ENCODE measurements at regions not wholly inside any gene's neighbourhood (a gene's known extent, or its start where the extent isn't known, plus 50 kb on each side); places are given as distances from the start of the nearest gene placed in this dataset.

DNA sequence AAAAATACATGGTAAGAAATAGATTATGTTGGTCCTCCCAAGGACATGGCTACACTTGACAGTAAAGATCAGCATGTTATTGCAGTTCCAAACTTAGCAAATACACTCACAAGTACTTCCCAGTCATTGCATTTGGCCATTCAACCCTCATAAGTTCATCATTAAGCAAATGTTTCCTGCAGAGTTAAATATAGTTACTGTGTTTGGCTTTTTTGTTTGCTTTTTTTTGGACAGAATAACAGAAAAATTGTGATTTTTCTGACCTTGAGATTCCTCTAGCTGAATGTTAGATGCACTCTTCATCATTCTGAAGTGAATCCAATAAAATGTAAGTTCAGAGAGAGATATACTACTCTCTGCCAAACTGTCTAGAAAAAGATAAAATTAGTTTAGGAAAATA is 295.3 kb downstream of the GPD2 start:
- Histone ChIP-seq H3F3A (ENCODE audit: control insufficient read depth, insufficient read depth) (no peaks in the 10 kb centered on the region), H3K27me3 (ENCODE audit: control insufficient read depth, low read length) (no peaks in the 10 kb centered on the region), H3K9me2 (replicated peaks; ENCODE audit: control insufficient read depth, low read length) (no peaks in the 10 kb centered on the region), H3K36me3 (ENCODE audit: control insufficient read depth, low read length) (no peaks in the 10 kb centered on the region), H3K79me2 (ENCODE audit: control insufficient read depth, low read length) (no peaks in the 10 kb centered on the region), H3K4me2 (ENCODE audit: low read length) (no peak overlapping the region), H3K27ac (ENCODE audit: low read depth, low read length) (no peak overlapping the region), H3K4me1 (ENCODE audit: control insufficient read depth, low read length) (no peaks in the 10 kb centered on the region), H4K20me1 (ENCODE audit: control insufficient read depth, insufficient read depth, low read depth, low read length) (no peaks in the 10 kb centered on the region), H3K4me3 (ENCODE audit: low read length) (no peak overlapping the region), H3K9me3 (ENCODE audit: control insufficient read depth, insufficient read depth, low read length) (no peaks in the 10 kb centered on the region)
- TF ChIP-seq, protein P1, sequence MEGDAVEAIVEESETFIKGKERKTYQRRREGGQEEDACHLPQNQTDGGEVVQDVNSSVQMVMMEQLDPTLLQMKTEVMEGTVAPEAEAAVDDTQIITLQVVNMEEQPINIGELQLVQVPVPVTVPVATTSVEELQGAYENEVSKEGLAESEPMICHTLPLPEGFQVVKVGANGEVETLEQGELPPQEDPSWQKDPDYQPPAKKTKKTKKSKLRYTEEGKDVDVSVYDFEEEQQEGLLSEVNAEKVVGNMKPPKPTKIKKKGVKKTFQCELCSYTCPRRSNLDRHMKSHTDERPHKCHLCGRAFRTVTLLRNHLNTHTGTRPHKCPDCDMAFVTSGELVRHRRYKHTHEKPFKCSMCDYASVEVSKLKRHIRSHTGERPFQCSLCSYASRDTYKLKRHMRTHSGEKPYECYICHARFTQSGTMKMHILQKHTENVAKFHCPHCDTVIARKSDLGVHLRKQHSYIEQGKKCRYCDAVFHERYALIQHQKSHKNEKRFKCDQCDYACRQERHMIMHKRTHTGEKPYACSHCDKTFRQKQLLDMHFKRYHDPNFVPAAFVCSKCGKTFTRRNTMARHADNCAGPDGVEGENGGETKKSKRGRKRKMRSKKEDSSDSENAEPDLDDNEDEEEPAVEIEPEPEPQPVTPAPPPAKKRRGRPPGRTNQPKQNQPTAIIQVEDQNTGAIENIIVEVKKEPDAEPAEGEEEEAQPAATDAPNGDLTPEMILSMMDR (IDR thresholded peaks at IDR 0.05; ENCODE audit: low read depth, low read length, poor library complexity, severe bottlenecking), result no peak
- no peak for TF ChIP-seq EZH2phosphoT487 (IDR thresholded peaks at IDR 0.05; ENCODE audit: borderline replicate concordance, low read length)

DNA sequence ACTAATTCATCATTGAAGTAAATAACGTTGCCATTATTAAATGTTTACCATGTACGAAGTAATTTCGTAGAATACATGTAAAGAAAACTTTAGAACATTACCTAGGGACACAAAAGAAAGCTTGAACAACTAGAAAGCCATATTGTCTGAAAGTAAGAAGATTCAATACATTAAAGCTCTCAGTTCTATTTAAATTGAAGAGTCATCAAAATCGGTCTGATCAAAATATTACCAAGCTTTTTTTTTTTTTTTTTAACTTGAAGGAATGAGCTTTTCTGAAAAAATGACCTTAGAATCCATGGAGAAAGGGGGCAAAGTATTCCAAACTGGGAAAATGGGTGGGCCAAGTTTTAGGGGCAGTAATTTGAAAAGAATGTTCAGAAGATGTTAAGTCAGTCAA is 300.8 kb downstream of the GPD2 start:
- no peaks in the 10 kb centered on the region for H3K9me3 ChIP-seq (ENCODE audit: control insufficient read depth, insufficient read depth, low read length)
- H3K9me2 ChIP-seq (replicated peaks; ENCODE audit: control insufficient read depth, low read length), result no peaks in the 10 kb centered on the region
- no peak overlapping the region for H3K4me3 ChIP-seq (ENCODE audit: low read length)
- TF ChIP-seq EZH2phosphoT487 (IDR thresholded peaks at IDR 0.05; ENCODE audit: borderline replicate concordance, low read length), result no peak
- TF ChIP-seq, protein P1 (IDR thresholded peaks at IDR 0.05; ENCODE audit: low read depth, low read length, poor library complexity, severe bottlenecking), result no peak
- no peaks in the 10 kb centered on the region for H3K27me3 ChIP-seq (ENCODE audit: control insufficient read depth, low read length)
- H4K20me1 ChIP-seq (ENCODE audit: control insufficient read depth, insufficient read depth, low read depth, low read length), result no peaks in the 10 kb centered on the region
- H3K4me1 ChIP-seq (ENCODE audit: control insufficient read depth, low read length), result no peaks in the 10 kb centered on the region
- no peaks in the 10 kb centered on the region for H3F3A ChIP-seq (ENCODE audit: control insufficient read depth, insufficient read depth)
- no peak overlapping the region for H3K4me2 ChIP-seq (ENCODE audit: low read length)
- H3K27ac ChIP-seq (ENCODE audit: low read depth, low read length), result no peak overlapping the region
- no peaks in the 10 kb centered on the region for H3K79me2 ChIP-seq (ENCODE audit: control insufficient read depth, low read length)
- H3K36me3 ChIP-seq (ENCODE audit: control insufficient read depth, low read length), result no peaks in the 10 kb centered on the region

GRCh38 chr2:156739301-156739700 is 303.1 kb downstream of the GPD2 start:
- Histone ChIP-seq H3K27ac (ENCODE audit: low read depth, low read length) (no peak overlapping the region), H3K27me3 (ENCODE audit: control insufficient read depth, low read length) (no peaks in the 10 kb centered on the region), H4K20me1 (ENCODE audit: control insufficient read depth, insufficient read depth, low read depth, low read length) (no peaks in the 10 kb centered on the region), H3K9me3 (ENCODE audit: control insufficient read depth, insufficient read depth, low read length) (no peaks in the 10 kb centered on the region), H3K4me3 (ENCODE audit: low read length) (no peak overlapping the region), H3K4me1 (ENCODE audit: control insufficient read depth, low read length) (no peaks in the 10 kb centered on the region), H3K9me2 (replicated peaks; ENCODE audit: control insufficient read depth, low read length) (no peaks in the 10 kb centered on the region), H3K36me3 (ENCODE audit: control insufficient read depth, low read length) (no peaks in the 10 kb centered on the region), H3K4me2 (ENCODE audit: low read length) (no peak overlapping the region), H3F3A (ENCODE audit: control insufficient read depth, insufficient read depth) (no peaks in the 10 kb centered on the region), H3K79me2 (ENCODE audit: control insufficient read depth, low read length) (no peaks in the 10 kb centered on the region)
- TF ChIP-seq, protein P1 (IDR thresholded peaks at IDR 0.05; ENCODE audit: low read depth, low read length, poor library complexity, severe bottlenecking), result no peak
- no peak for TF ChIP-seq EZH2phosphoT487 (IDR thresholded peaks at IDR 0.05; ENCODE audit: borderline replicate concordance, low read length)

- no peaks in the 10 kb centered on the region for H3K9me3 ChIP-seq (ENCODE audit: control insufficient read depth, insufficient read depth, low read length)
- no peaks in the 10 kb centered on the region for H3K4me1 ChIP-seq (ENCODE audit: control insufficient read depth, low read length)
- no peak overlapping the region for H3K4me2 ChIP-seq (ENCODE audit: low read length)
- no peak overlapping the region for H3K4me3 ChIP-seq (ENCODE audit: low read length)
- no peaks in the 10 kb centered on the region for H3K9me2 ChIP-seq (replicated peaks; ENCODE audit: control insufficient read depth, low read length)
- H3K27ac ChIP-seq (ENCODE audit: low read depth, low read length), result no peak overlapping the region
- H3F3A ChIP-seq (ENCODE audit: control insufficient read depth, insufficient read depth), result no peaks in the 10 kb centered on the region
- H3K36me3 ChIP-seq (ENCODE audit: control insufficient read depth, low read length), result no peaks in the 10 kb centered on the region
- TF ChIP-seq, protein P1 (IDR thresholded peaks at IDR 0.05; ENCODE audit: low read depth, low read length, poor library complexity, severe bottlenecking), result no peak
- TF ChIP-seq EZH2phosphoT487 (IDR thresholded peaks at IDR 0.05; ENCODE audit: borderline replicate concordance, low read length), result no peak
- no peaks in the 10 kb centered on the region for H3K27me3 ChIP-seq (ENCODE audit: control insufficient read depth, low read length)
- H4K20me1 ChIP-seq (ENCODE audit: control insufficient read depth, insufficient read depth, low read depth, low read length), result no peaks in the 10 kb centered on the region
- H3K79me2 ChIP-seq (ENCODE audit: control insufficient read depth, low read length), result no peaks in the 10 kb centered on the region
Observed at GRCh38 chr2:156745619-156746018, 309.4 kb downstream of the GPD2 start.

All from DOHH2 (cell line).